Fibroblast of the aortic adventitia (primary cell): ENCODE measurements at regions not wholly inside any gene's neighbourhood (a gene's known extent, or its start where the extent isn't known, plus 50 kb on each side); places are given as distances from the start of the nearest gene placed in this dataset.

Source experiments
- DNase-seq: peaks from one replicate; pipeline ENCODE4 v3.0.0-alpha.2; 2010; ENCODE audit warnings: low read depth
- H3K4me3 ChIP-seq: 2 replicates; pipeline ENCODE4 v1.5.1; 2011; ENCODE audit warnings: low read depth, mild to moderate bottlenecking, control low read depth, low read length, moderate library complexity
- TF ChIP-seq, protein P1 (sequence below): IDR thresholded peaks from 2 replicates; pipeline ENCODE4 v1.5.1; 2011; ENCODE audit warnings: mild to moderate bottlenecking, low read length, control low read depth, inconsistent platforms; ENCODE audit not compliant: insufficient read depth

DNA sequence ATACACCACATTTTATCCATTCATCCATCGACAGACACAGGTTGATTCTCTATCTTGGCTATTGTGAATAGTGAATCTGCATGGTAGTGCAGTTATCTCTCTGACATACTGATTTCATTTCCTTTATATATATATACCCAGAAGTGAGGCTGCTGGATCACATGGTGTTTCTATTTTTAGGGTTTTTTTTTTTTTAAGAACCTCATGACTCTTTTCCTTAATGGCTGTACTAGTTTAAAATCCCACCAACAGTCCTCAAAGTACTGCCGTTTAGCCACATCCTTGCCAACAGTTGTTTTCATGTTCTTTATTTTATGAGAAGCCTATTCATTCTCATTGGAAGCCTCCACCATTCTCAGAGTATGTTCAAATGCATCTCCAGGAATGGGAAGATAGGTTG is 258.7 kb upstream of the SNX7 start:
- TF ChIP-seq, protein P1, sequence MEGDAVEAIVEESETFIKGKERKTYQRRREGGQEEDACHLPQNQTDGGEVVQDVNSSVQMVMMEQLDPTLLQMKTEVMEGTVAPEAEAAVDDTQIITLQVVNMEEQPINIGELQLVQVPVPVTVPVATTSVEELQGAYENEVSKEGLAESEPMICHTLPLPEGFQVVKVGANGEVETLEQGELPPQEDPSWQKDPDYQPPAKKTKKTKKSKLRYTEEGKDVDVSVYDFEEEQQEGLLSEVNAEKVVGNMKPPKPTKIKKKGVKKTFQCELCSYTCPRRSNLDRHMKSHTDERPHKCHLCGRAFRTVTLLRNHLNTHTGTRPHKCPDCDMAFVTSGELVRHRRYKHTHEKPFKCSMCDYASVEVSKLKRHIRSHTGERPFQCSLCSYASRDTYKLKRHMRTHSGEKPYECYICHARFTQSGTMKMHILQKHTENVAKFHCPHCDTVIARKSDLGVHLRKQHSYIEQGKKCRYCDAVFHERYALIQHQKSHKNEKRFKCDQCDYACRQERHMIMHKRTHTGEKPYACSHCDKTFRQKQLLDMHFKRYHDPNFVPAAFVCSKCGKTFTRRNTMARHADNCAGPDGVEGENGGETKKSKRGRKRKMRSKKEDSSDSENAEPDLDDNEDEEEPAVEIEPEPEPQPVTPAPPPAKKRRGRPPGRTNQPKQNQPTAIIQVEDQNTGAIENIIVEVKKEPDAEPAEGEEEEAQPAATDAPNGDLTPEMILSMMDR, result no peak
- no peak for DNase-seq
- no peak overlapping the region for H3K4me3 ChIP-seq

DNA sequence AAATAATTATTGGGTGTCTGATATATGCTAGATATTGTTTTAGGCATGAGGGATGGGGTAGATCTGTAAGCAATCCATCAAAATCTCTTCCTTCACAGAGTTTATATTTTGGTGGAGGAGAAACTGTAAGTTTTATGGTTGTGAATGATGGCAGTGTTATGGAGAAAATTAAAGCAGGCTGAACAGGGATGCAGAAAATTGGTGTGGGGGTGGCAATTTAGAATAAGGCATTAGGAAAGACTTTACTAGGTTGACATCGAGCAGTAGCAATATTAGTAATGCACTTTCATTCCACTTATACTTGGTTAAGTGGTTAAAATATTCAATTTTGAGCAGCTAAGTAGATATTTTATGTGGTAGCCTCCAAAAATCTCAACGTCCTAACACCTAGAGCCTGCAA is 261.1 kb upstream of the SNX7 start:
- H3K4me3 ChIP-seq, result no peak overlapping the region
- TF ChIP-seq, protein P1, result no peak

DNA sequence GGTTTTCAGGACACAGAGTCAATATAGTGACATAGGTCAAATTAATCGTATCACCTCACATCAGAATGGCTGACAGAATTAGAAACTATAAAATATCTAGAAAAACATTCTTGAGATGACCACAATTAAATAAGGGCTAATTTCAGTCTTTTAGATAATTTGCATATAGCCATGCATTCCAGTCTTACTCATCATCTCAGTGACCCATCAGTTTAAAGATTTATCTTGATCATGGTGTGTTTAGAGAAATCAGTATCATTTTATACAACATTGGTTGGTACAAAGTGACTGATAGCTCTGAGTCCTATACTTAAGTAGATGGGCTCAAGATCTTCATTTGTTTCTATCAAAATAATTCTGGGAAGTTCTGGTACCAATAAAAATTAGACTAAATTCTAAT is 262.3 kb upstream of the SNX7 start:
- H3K4me3 ChIP-seq, result no peak overlapping the region
- DNase-seq, result no peak
- TF ChIP-seq, protein P1, result no peak

More for the DNA sequence above, 261.1 kb upstream of the SNX7 start:
- no peak for DNase-seq

DNA sequence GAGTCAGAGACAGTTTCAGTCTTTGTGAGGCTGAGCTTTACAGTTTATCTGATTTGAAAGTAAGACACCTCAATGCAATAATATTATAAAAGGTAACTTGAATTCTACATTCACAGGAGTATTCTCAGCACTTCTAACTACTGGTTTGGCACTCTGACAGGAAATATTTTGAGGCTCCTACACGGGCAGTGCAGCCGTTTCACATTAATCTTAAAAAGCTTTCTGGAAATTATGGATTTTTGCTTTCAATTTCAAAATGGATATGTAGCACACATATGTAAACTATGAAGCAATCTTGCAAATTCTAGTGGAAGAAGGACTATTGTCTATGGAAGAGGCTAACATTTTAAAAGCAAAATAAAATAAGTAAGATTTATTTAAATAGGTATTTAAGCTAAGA is 262.9 kb upstream of the SNX7 start:
- no peak overlapping the region for H3K4me3 ChIP-seq
- DNase-seq, result peak; percentile 40

DNA sequence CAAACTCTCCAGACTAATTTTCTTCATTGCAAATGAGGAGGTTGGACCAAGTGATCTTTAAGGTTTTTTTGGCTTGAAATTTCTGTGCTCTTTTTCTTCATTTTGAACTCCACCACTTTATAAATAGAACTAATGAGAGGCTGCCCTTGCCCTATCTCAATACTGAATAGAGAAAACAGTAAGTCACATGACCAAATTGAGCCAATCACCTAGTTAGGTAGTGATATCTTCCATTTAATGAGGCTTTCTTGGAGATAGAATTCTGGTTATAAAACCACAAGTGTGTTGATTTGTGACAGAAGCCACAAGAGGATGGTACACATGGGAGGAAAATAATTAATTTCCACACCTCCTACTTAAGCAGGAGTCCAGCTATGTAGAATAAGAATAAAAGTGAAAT is 263.4 kb upstream of the SNX7 start:
- TF ChIP-seq, protein P1, result no peak
- no peak overlapping the region for H3K4me3 ChIP-seq
- DNase-seq, result no peak

More for the DNA sequence above, 262.9 kb upstream of the SNX7 start:
- TF ChIP-seq, protein P1, result no peak

DNA sequence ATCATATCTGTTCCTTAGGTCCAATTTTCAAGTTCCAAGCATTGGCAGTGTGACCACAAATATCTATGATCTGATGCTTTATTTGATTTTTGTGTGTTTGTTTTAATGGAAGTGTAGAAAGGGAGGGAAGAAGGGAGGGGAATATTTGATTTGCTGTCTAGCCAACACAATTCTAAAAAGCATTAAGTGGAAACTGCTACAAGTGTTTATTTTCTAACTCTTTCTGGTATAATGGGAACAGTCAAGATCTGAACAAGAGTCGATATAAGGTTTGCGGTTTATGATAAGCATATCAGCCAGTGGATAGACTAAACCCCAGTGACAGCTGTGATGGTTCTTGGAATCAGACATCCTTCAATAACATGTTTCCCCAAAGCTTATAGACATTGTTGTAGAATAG is 267.8 kb upstream of the SNX7 start:
- no peak overlapping the region for H3K4me3 ChIP-seq
- no peak for DNase-seq
- TF ChIP-seq, protein P1, result no peak

DNA sequence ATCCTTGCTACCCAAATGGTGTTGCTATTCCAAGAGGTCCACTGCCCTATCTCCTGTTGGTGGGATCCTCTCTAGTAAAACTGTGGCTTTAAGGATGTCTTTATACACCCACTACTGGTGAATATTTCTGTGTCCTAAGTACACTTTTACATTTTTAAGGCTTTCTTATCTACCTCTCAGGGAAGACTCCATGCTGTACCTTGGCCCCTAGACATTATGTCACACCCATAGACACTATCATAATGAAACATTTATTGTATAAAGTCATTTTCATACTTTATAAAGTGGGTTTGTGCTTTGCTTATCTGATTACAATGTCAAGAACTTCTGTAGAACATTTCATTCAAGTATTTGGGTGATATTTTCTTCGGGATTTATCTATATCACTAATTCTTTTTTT is 270.3 kb upstream of the SNX7 start:
- no peak for DNase-seq
- TF ChIP-seq, protein P1, result no peak
- H3K4me3 ChIP-seq, result no peak overlapping the region
